Right lobe of liver (tissue), 4 donors: ENCODE measurements at regions not wholly inside any gene's neighbourhood (a gene's known extent, or its start where the extent isn't known, plus 50 kb on each side); places are given as distances from the start of the nearest gene placed in this dataset.

Source experiments
- POLR2A ChIP-seq: fragments of 450-650 bp; IDR thresholded peaks from one replicate; pipeline ENCODE4 v1.6.1; 2017; ENCODE audit warnings: antibody characterized with exemption, mild to moderate bottlenecking
- TF ChIP-seq, protein P1 (sequence below), 4 donors: fragments of 200-600 bp in 3 of 4; fragments of 450-650 bp in 1 of 4; IDR thresholded peaks; one replicate each; pipeline versions ENCODE4 v1.5.1 to v1.8.0; 2016 to 2022; ENCODE audit warnings: antibody characterized with exemption in 4 of 4, mild to moderate bottlenecking in 2 of 4
- donor health status: DM: no; HTN: no; CAD: no.
- donor health status: DM: no; HTN: no; CAD: no.
- donor health status: DM: no; HTN: yes; CAD: no.

DNA sequence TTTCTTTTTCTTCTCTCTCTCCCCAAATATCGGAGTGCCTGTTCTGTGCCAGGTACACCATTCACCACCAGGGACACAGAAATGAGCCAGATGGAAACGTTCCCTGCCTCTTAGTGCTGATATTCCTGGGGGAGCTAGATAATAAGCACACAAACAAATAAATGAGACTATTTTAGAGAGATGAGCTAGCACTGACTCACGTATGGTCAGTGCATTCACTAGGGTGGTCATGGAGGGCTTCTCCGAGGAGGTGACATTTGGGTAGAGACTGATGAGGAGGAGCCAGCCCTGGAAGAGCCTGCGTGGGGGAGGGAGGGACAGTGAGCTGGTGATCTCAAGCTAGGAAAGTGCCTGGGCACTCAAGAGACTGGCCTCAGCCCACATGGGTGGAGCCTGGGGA lies 252.3 kb upstream of the KCNG1 start:
- TF ChIP-seq, protein P1, sequence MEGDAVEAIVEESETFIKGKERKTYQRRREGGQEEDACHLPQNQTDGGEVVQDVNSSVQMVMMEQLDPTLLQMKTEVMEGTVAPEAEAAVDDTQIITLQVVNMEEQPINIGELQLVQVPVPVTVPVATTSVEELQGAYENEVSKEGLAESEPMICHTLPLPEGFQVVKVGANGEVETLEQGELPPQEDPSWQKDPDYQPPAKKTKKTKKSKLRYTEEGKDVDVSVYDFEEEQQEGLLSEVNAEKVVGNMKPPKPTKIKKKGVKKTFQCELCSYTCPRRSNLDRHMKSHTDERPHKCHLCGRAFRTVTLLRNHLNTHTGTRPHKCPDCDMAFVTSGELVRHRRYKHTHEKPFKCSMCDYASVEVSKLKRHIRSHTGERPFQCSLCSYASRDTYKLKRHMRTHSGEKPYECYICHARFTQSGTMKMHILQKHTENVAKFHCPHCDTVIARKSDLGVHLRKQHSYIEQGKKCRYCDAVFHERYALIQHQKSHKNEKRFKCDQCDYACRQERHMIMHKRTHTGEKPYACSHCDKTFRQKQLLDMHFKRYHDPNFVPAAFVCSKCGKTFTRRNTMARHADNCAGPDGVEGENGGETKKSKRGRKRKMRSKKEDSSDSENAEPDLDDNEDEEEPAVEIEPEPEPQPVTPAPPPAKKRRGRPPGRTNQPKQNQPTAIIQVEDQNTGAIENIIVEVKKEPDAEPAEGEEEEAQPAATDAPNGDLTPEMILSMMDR (IDR thresholded peaks at IDR 0.05), result no peak
- TF ChIP-seq POLR2A, result no peak
